Activated T-helper 2 cell treated with anti-CD3 and anti-CD28 coated beads, Interferon-gamma antibody, Interleukin-2, Interleukin-4, amounts not matched to agents 10 μg/mL and 5 μg/mL and 100 μg/mL, durations not matched to agents 14 hours and 24 hours and 36 hours (primary cell): ENCODE measurements at regions not wholly inside any gene's neighbourhood (a gene's known extent, or its start where the extent isn't known, plus 50 kb on each side); places are given as distances from the start of the nearest gene placed in this dataset.
"Not testable (repeated sequence)": the region's sequence is repeated elsewhere in the genome, so short reads cannot be mapped to it uniquely, and the experiment has no call there.

Source experiments
- DNase-seq: peaks from one replicate; pipeline ENCODE4 v3.0.0; 2021; ENCODE audit warnings: low spot score
- H3K27ac Mint-ChIP-seq: one replicate; pipeline ENCODE4 v1.8.0; 2021; ENCODE audit warnings: mixed read lengths
- H3K27me3 Mint-ChIP-seq: one replicate; pipeline ENCODE4 v1.8.0; 2021; ENCODE audit warnings: low read depth, mixed read lengths
- H3K36me3 Mint-ChIP-seq: one replicate; pipeline ENCODE4 v1.8.0; 2021; ENCODE audit warnings: low read depth, mixed read lengths
- H3K4me1 Mint-ChIP-seq: one replicate; pipeline ENCODE4 v1.8.0; 2021; ENCODE audit warnings: low read depth, mixed read lengths
- H3K4me3 Mint-ChIP-seq: one replicate; pipeline ENCODE4 v1.8.0; 2021; ENCODE audit warnings: low read depth, mild to moderate bottlenecking, moderate library complexity, mixed read lengths
- H3K9me3 Mint-ChIP-seq: one replicate; pipeline ENCODE4 v1.8.0; 2021; ENCODE audit warnings: mixed read lengths
- intact Hi-C: fragments of 100-400 bp; cut with micrococcal nuclease; formaldehyde crosslinking; loops from one replicate; pipeline ENCODE4 v1.15.1; 2023

DNA sequence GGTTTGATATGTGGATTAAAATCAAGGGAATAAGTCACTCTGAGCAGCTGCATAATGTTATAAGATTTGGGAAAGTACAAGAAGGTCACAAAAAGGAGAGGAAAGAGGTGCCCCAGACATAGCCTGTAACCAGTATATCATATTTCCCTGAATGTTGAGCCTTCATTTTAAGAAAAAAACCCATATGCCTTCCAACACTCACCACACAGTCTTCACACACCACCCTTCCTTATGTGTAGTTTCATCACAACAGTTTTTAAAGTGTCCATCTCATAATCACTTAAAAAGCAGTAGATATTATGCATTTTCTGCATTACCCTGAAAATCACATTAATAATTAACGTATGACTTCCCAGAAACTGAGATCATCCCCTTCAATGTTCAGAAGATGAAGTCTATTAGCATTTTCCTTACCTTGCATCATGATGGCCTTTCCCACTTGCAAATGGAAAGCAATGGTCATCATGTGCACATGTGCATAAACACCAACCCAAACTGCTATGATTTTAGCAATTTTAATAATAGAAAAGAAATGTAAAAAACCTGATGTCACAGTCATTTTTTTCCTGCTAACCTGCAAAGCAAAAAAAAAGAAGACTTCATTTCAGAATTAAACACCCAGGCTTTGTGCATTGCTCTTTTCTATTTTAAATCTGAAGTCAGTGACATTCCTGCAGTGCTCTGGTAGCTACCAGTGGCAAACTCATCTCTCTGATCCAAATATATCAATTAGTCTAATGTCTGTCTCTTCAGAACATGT is 465.0 kb downstream of the SUCLG1 start:
- no peaks in the 10 kb centered on the region for H3K36me3 Mint-ChIP-seq
- H3K27ac Mint-ChIP-seq, result no peak overlapping the region
- no peaks in the 10 kb centered on the region for H3K9me3 Mint-ChIP-seq
- DNase-seq, result no peak
- no peak overlapping the region for H3K4me3 Mint-ChIP-seq
- intact Hi-C loops, result no loop called here
- H3K4me1 Mint-ChIP-seq, result no peaks in the 10 kb centered on the region
- H3K27me3 Mint-ChIP-seq, result no peaks in the 10 kb centered on the region

DNA sequence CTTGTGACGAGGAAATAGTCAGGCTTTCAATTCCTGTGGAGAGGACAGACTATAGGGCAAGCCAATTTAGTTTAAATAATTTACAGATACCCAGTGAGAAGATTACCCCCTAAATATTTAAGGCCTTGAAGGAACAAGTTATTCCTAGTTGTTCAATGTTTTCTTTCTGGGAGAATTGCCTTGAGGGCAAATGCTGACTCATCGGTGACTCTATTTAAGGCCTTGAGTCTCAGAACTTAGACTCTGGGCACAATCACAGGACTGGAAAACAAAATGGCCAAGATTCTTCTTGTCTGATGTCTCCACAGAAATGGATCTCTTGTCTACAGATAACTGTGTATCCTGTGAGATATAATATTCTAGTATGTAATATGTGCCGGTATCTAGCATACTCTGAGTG is 467.1 kb downstream of the SUCLG1 start:
- Mint-ChIP-seq H3K36me3 (no peaks in the 10 kb centered on the region), H3K27ac (no peak overlapping the region), H3K4me3 (no peak overlapping the region), H3K4me1 (no peaks in the 10 kb centered on the region), H3K27me3 (no peaks in the 10 kb centered on the region), H3K9me3 (no peaks in the 10 kb centered on the region)
- DNase-seq, result no peak
- intact Hi-C loops, result no loop called here

DNA sequence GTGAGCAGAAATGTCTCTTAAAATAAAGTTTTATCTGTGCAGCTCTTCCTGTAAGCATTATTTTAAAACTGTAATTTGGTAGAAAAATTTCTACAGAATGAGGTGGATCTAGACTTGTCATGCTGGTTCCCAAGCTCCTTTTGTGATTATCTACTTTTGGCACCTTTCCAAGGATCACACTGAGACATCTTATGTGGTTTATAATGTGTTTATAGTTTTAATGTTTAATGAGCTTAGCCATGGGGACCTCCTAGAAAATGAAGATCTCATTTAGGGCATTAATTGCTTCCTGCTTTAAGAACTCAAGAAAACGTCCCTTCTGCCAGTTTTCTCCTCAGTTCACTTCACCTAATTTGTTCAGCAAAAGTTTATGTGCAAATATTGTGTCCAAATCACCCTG is 468.4 kb downstream of the SUCLG1 start:
- Mint-ChIP-seq H3K27me3 (no peaks in the 10 kb centered on the region), H3K9me3 (no peaks in the 10 kb centered on the region), H3K4me1 (no peaks in the 10 kb centered on the region), H3K27ac (no peak overlapping the region), H3K4me3 (no peak overlapping the region), H3K36me3 (no peaks in the 10 kb centered on the region)
- intact Hi-C loops, result no loop called here
- no peak for DNase-seq

DNA sequence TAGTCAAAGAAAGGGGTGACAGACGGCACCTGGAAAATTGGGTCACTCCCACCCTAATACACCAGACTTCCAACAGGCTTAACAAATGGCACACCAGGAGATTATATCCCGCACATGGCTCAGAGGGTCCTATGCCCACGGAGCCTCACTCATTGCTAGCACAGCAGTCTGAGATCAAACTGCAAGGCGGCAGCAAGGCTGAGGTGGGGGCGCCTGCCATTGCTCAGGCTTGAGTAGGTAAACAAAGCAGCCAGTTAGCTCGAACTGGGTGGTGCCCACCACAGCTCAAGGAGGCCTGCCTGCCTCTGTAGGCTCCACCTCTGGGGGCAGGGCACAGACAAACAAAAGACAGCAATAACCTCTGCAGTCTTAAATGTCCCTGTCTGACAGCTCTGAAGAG is 482.5 kb downstream of the SUCLG1 start:
- not testable (repeated sequence) for DNase-seq

GRCh38 chr2:83972128-83972527 is 487.0 kb downstream of the SUCLG1 start:
- no peaks in the 10 kb centered on the region for H3K36me3 Mint-ChIP-seq
- no peak for DNase-seq
- H3K4me3 Mint-ChIP-seq, result no peak overlapping the region
- H3K27me3 Mint-ChIP-seq, result no peaks in the 10 kb centered on the region
- H3K27ac Mint-ChIP-seq, result no peak overlapping the region
- H3K4me1 Mint-ChIP-seq, result no peaks in the 10 kb centered on the region
- peaks cover 3% of the 10 kb centered on the region for H3K9me3 Mint-ChIP-seq
- intact Hi-C loops, result no loop called here

More for the DNA sequence above, 482.5 kb downstream of the SUCLG1 start:
- H3K9me3 Mint-ChIP-seq, H3K4me1 Mint-ChIP-seq, H3K27me3 Mint-ChIP-seq, H3K27ac Mint-ChIP-seq, H3K36me3 Mint-ChIP-seq, H3K4me3 Mint-ChIP-seq, intact Hi-C loops: not testable (repeated sequence)

GRCh38 chr2:83971547-83971946 is 487.5 kb downstream of the SUCLG1 start:
- no peaks in the 10 kb centered on the region for H3K4me1 Mint-ChIP-seq
- intact Hi-C loops, result no loop called here
- H3K4me3 Mint-ChIP-seq, result no peak overlapping the region
- H3K27ac Mint-ChIP-seq, result no peak overlapping the region
- no peaks in the 10 kb centered on the region for H3K36me3 Mint-ChIP-seq
- no peaks in the 10 kb centered on the region for H3K27me3 Mint-ChIP-seq
- peaks cover 5% of the 10 kb centered on the region for H3K9me3 Mint-ChIP-seq
- DNase-seq, result no peak

GRCh38 chr2:83970217-83970929 is 488.7 kb downstream of the SUCLG1 start:
- no peak overlapping the region for H3K4me3 Mint-ChIP-seq
- H3K27ac Mint-ChIP-seq, result no peak overlapping the region

DNA sequence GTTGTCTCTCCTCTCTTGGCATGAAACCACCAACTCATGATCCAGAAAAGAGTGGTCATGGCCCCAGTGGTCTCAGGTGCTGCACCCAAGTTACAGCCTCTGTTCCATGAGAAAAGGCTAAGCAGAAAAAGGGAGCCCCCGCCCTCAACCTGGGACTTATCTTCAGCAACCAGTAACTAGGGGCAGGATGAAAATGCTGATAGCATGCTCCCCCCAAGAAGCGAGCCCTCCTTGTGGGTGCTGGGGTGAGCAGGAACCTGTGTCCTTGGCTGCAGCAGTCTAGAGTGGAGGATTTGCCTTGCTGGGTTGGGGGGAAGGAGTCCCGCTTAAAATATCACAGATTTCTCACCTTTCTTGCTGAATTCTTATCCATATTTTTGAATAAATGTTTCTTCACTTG is 490.0 kb downstream of the SUCLG1 start:
- H3K4me3 Mint-ChIP-seq, result no peak overlapping the region
- intact Hi-C loops, result no loop called here
- DNase-seq, result no peak
- H3K27me3 Mint-ChIP-seq, result no peaks in the 10 kb centered on the region
- H3K27ac Mint-ChIP-seq, result no peak overlapping the region
- H3K9me3 Mint-ChIP-seq, result peaks cover 5% of the 10 kb centered on the region
- H3K36me3 Mint-ChIP-seq, result no peaks in the 10 kb centered on the region
- H3K4me1 Mint-ChIP-seq, result no peaks in the 10 kb centered on the region

More at GRCh38 chr2:83970217-83970929, 488.7 kb downstream of the SUCLG1 start:
- Mint-ChIP-seq H3K4me1 (no peaks in the 10 kb centered on the region), H3K36me3 (no peaks in the 10 kb centered on the region), H3K27me3 (no peaks in the 10 kb centered on the region), H3K9me3 (peaks cover 5% of the 10 kb centered on the region)
- intact Hi-C loops, result no loop called here
- no peak for DNase-seq

GRCh38 chr2:83967854-83968253 is 491.2 kb downstream of the SUCLG1 start:
- Mint-ChIP-seq H3K36me3 (no peaks in the 10 kb centered on the region), H3K9me3 (peaks cover 5% of the 10 kb centered on the region), H3K4me3 (no peak overlapping the region), H3K27me3 (no peaks in the 10 kb centered on the region), H3K27ac (no peak overlapping the region), H3K4me1 (no peaks in the 10 kb centered on the region)
- intact Hi-C loops, result no loop called here
- no peak for DNase-seq

DNA sequence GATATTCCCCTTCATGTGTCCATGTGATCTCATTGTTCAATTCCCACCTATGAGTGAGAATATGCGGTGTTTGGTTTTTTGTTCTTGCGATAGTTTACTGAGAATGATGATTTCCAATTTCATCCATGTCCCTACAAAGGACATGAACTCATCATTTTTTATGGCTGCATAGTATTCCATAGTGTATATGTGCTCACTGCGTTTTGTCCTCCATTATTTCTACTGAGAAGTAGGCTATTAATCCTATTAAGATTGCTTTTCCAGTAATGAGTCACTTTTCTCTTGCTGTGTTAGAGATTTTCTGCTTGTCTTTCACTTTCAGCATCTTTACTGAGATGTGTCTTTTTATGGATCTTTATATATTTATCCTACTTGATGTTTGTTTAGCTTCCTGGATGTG is 492.1 kb downstream of the SUCLG1 start:
- H3K4me1 Mint-ChIP-seq, H3K27me3 Mint-ChIP-seq, intact Hi-C loops, H3K36me3 Mint-ChIP-seq, DNase-seq, H3K27ac Mint-ChIP-seq, H3K4me3 Mint-ChIP-seq, H3K9me3 Mint-ChIP-seq: not testable (repeated sequence)

GRCh38 chr2:83961512-83961911 is 497.6 kb downstream of the SUCLG1 start:
- Mint-ChIP-seq H3K36me3 (no peaks in the 10 kb centered on the region), H3K4me3 (no peak overlapping the region), H3K4me1 (no peaks in the 10 kb centered on the region), H3K27ac (no peak overlapping the region), H3K27me3 (no peaks in the 10 kb centered on the region), H3K9me3 (no peaks in the 10 kb centered on the region)
- DNase-seq, result no peak
- intact Hi-C loops, result no loop called here

GRCh38 chr2:83960371-83960770 is 498.7 kb downstream of the SUCLG1 start:
- Mint-ChIP-seq H3K36me3 (no peaks in the 10 kb centered on the region), H3K27ac (no peak overlapping the region), H3K4me3 (no peak overlapping the region), H3K4me1 (no peaks in the 10 kb centered on the region), H3K27me3 (no peaks in the 10 kb centered on the region), H3K9me3 (no peaks in the 10 kb centered on the region)
- no peak for DNase-seq
- intact Hi-C loops, result no loop called here

- intact Hi-C loops, result no loop called here
- no peak for DNase-seq
- no peak overlapping the region for H3K27ac Mint-ChIP-seq
- H3K4me1 Mint-ChIP-seq, result no peaks in the 10 kb centered on the region
- no peaks in the 10 kb centered on the region for H3K9me3 Mint-ChIP-seq
- H3K4me3 Mint-ChIP-seq, result no peak overlapping the region
- no peaks in the 10 kb centered on the region for H3K27me3 Mint-ChIP-seq
- H3K36me3 Mint-ChIP-seq, result no peaks in the 10 kb centered on the region
These were observed 499.8 kb downstream of the SUCLG1 start for GRCh38 chr2:83959266-83959665.
